GM18508 (cell line): ENCODE measurements at regions not wholly inside any gene's neighbourhood (a gene's known extent, or its start where the extent isn't known, plus 50 kb on each side); places are given as distances from the start of the nearest gene placed in this dataset.

Experiments
- ATAC-seq: cut with Tn5 transposase; IDR thresholded peaks from one replicate; pipeline ENCODE4 v1.9.1; 2021; ENCODE audit warnings: moderate number of reproducible peaks; ENCODE audit not compliant: insufficient read depth, unreplicated experiment

GRCh38 chr12:78746001-78746400, 118.6 kb upstream of the SYT1 start:
- ATAC-seq = no peak

DNA sequence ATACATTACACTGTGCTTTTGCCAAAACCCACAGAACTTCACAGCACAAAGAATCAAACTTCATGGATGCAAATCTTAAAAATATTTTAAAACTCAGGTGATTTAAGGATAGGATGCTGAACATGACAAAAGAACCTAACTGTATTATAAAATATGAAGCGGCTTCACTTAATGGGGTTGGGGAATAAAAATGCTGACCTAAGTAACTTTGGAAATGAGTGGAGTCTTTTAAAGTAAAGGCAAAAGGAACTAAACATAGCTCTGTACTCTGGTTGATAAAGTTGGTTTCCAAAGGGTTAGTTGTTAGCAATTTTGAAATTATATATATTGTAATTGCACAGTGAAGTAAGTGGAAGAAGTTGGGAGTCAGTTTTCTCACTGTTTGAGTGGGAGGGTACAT, 111.5 kb upstream of the SYT1 start:
- no peak for ATAC-seq

- no peak for ATAC-seq
Observed at GRCh38 chr12:78756936-78757335, 107.6 kb upstream of the SYT1 start.

GRCh38 chr12:78759367-78759766, 105.2 kb upstream of the SYT1 start:
- no peak for ATAC-seq

GRCh38 chr12:78760906-78761305, 103.7 kb upstream of the SYT1 start:
- no peak for ATAC-seq

DNA sequence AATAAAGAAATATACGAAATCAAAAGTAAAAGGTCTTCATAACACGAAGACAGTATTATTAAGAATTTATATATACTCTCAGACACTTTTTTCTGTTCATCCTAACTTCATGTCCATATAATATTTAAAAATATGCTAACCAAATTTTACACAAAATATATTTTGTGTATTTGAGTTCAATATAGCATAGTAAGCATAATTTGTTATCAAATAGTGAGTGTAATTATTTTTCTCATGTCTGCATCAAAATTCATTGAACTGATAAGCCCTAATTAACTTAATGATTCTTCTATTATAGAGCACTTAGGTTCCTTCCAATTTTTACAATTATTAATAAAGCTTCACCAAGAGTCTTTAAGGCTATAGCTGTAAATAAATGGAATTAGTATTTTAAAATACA, 99.7 kb upstream of the SYT1 start:
- no peak for ATAC-seq

GRCh38 chr12:78767264-78767981, 97.2 kb upstream of the SYT1 start:
- ATAC-seq = no peak

DNA sequence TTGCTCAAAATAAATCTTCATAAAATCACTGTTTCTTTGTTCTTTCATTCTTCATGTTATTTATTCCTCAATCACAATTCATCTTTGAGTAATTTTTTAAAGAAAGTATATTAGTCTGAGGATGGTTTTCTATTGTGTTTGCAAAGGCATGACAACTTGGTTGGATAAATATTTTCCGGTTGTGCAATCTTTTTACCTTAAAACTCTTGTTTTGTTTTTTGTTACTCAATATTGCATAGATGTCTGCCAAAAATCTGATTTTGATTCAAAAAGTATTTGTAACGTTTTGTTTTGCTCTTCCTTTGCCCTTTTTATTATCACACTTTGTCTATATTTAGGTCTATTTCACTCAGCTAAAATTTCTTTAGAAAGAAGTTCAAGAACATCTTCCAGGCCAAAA, 86.2 kb upstream of the SYT1 start:
- ATAC-seq = no peak

DNA sequence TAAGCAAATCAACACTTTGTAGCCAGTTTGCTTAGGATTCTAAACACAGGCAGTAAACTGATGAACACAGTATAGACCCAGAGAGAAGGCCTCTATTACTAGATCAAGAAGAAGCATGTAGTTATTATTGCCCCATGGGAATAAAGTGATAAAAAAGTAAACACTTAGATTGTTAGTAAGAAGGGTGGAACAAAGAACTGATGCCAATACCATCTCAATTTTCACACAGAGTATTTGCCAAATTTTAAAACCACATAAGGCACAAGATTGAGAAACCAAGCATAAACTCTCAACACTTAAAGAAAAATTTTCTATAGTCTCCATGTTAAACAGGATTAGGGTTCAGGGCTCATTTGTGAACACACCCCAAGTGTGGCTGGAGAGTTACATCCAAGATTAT, 77.0 kb upstream of the SYT1 start:
- no peak for ATAC-seq

GRCh38 chr12:78790148-78790547, 74.4 kb upstream of the SYT1 start:
- no peak for ATAC-seq

DNA sequence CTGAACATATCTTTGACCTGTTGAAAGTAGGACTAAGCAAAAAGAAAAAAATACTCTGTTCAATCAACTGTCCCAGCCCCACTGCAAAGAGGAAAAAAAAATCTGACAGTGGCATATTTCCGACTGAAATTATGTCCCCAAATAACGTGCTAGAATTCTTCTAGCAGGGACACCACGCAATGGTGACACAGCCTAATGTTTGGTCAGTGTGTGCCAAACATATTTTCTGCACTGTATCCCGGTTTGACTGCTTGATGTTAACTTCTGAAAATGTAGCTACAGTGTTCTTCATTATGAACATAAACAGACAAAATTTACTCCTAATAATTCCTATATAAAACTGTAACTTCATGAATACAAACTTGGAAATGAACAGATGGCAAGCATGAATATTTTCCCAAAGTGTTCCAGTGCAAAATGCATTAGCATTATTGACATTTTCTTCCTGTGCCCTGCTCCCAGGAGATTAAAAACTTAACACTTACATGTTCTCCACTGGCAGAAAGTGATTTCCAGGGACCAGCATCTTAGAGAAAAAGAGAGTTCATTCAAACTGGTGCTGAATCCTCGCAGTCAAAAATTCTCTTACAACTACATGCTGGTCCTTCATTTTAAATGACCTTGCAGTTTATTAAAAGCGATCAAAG, 72.4 kb upstream of the SYT1 start:
- ATAC-seq = no peak

DNA sequence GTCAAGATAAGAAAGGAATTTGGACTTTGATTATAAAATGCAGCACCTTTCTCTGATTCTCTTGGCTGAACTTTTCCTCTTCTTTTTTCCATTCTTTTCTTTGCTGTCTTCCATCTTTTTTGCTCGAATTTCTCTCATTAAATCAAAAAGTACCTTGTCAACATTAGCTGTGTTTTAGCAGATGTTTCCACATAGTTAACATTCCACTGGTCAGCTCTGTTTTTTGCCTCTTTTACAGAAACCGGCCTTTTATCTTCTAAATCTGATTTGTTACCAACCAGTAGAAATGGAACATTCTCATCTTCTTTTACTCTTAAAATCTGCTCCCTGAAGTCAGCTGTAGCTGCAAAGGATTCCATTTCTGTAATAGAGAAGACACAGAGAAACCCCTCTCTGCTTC, 71.1 kb upstream of the SYT1 start:
- no peak for ATAC-seq

GRCh38 chr12:78793982-78794381, 70.6 kb upstream of the SYT1 start:
- no peak for ATAC-seq

DNA sequence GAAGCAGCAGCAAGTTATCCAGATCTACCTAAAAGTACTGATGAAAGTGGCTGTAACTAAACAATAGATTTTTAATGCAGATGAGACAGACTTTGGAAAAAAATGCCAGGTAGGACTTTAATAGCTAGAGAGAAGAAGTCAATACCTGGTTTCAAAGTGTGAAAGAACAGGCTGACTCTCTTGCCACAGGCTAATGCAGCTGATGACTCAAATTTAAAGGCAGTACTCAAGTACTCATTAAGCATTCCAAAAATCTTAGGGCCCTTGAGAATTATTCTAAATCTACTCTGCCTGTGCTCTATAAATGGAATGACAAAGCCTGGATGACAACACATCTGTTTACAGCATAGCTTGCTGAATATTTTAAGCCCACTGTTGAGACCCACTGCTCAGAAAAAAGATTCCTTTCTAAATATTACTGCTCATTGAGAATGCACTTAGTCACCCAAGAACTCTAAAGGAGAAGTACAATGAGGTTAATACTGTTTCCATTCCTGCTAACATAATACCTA, 68.6 kb upstream of the SYT1 start:
- ATAC-seq = no peak

- ATAC-seq = no peak
Observed at GRCh38 chr12:78797196-78797931, 67.2 kb upstream of the SYT1 start.

DNA sequence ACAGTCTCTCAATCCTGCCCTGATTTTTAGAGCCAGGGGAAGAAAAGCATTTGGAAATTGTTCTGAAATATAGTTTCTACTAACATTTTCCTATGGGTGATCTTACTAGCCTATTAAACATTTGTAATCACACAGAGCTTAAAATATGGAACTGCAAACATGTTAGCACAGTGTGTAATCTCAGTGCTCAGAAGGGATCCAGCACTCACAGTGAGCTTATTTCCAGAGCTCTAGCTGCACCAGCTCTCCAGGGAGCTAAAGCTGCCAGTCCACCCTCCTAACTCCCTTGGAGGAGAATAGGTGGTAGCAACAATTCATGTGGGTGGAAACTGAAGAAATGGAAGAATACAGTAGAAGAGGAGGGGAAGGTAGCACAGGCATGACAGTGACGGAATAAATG, 64.9 kb upstream of the SYT1 start:
- ATAC-seq = no peak

GRCh38 chr12:78802593-78802992, 62.0 kb upstream of the SYT1 start:
- ATAC-seq = no peak

DNA sequence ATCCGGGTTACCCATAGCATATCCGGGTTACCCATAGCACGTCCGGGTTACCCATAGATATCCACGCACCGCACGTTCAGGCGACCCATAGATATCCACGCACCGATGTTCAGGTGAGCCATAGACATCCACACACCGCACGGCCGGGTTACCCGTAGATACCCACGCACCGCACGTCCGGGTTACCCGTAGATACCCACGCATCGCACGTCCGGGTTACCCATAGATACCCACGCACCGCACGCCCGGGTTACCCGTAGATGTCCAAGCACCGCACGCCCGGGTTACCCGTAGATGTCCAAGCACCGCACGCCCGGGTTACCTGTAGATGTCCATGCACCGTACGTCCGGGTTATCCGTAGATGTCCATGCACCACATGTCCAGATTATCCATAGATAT, 60.3 kb upstream of the SYT1 start:
- no peak for ATAC-seq
